ENCODE measurements at regions not wholly inside any gene's neighbourhood (a gene's known extent, or its start where the extent isn't known, plus 50 kb on each side); places are given as distances from the start of the nearest gene placed in this dataset.
A peak's percentile ranks its signal among the peaks of the same experiment; 100 is the strongest.

DNA sequence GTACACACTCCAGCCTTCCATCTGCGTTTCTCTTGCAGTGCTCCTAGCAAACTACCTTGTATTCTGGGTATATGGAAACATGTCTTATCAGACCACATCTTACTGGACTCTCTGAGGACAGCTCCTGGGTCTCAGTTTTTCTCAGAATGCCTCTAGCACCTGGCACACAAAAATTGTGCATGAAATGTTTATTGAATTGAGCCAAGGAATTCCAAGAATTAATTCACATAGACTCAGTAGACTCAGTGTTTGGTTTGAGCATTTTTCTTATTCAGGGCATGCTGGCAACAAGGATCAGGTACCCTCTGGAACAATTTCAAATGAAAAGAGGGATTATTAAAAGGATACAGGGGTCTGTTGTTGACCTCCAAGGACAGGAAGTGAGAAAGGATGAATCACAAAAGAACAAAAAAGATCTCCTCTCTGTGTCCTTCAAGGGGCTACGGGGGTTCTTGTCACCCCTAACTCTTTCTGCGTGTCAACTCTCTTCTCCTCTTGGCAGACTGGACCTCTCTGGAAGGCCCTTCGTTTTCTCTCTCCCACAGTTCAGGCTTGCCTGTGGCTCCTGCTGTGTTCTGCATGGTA, 270.0 kb upstream of the HES1 start:
- Histone ChIP-seq H3K9ac (ENCODE audit: low read length) (no peak overlapping the region), H3K27ac (ENCODE audit: low read depth, low read length) (no peak overlapping the region), H3K4me1 (ENCODE audit: control insufficient read depth, insufficient read depth, low read length) (peaks cover 22% of the 10 kb centered on the region), H3K27me3 (ENCODE audit: control insufficient read depth, insufficient read depth, low read length) (peaks cover 42% of the 10 kb centered on the region), H3K4me3 (ENCODE audit: low read depth, low read length) (no peak overlapping the region), H3K9me3 (ENCODE audit: control insufficient read depth, insufficient read depth, low read depth, low read length) (no peaks in the 10 kb centered on the region), H3K36me3 (ENCODE audit: control insufficient read depth, insufficient read depth, low read length) (no peaks in the 10 kb centered on the region)

DNA sequence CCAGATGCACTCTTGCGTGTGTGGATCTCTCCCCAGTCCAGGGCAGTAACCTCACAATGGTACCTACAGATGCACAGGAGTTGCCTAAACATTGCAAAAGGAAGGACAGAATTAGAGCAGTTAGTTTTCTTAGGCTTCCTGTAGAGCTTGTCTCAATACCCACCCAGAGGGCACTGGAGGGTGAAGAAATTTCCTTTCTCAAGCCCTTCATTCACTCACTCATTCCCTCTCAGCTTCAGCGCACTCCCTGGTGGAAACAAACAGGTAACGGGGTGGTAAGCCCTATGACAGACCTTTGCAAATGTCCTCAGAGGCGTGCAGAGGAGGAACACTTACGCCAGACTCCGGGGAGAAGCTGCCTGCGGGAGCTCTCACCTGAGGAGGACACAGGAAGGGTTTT, 267.4 kb upstream of the HES1 start:
- Histone ChIP-seq H3K9me3 (ENCODE audit: control insufficient read depth, insufficient read depth, low read depth, low read length) (no peaks in the 10 kb centered on the region), H3K4me3 (ENCODE audit: low read depth, low read length) (no peak overlapping the region), H3K27me3 (ENCODE audit: control insufficient read depth, insufficient read depth, low read length) (peaks cover 45% of the 10 kb centered on the region), H3K27ac (ENCODE audit: low read depth, low read length) (no peak overlapping the region), H3K9ac (ENCODE audit: low read length) (no peak overlapping the region), H3K4me1 (ENCODE audit: control insufficient read depth, insufficient read depth, low read length) (peaks cover 28% of the 10 kb centered on the region), H3K36me3 (ENCODE audit: control insufficient read depth, insufficient read depth, low read length) (no peaks in the 10 kb centered on the region)

DNA sequence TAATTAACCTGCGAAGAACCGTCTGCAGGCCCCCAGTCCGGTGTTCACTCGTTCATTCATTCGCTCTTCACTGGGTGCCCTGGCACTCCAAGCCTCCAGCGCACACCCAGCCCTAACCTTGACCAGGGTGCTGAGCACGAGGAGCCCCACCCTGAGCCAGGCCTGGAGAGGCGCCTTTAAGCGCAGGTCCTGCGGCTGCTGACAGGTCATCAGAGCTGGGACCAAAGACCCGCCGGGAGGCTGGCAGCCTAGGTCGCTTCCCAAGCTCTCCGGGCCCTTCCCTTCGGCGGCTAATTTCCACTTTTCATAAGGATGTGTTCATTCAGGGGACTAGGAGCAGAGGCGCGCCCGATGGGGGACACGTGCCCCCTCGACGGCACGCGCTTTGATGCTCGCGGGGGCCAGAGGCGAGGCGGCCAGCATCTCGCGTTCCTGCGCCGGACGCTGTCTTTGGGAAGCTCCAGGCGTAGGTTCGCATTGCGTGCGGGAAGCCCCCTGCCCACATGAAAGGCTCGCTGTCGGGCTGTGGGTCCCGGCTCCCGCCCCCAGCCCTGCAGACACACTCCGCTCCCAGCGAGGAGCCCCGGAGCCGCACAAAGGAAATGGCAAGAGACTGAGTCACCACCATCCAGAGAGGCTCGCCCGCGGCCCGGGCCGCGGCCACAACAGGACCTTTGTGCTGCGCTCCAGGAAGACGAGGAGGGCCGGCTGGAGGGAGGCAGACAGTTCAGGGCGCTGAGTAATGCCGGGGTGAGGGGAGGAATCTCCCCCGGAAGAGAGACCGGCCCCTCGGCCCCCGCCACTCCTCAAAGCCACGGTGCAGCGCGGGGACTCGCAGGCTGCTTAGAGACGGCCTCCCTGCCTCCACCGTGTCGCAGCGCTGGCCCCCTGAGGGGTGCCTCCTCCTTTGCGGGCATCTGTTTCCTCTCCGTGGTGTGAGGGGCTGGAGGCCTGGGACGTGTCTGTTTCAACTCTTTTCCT, 266.4 kb upstream of the HES1 start:
- no peaks in the 10 kb centered on the region for H3K36me3 ChIP-seq (ENCODE audit: control insufficient read depth, insufficient read depth, low read length)
- peak overlapping the region; percentile 51 for H3K9ac ChIP-seq (ENCODE audit: low read length)
- H3K27me3 ChIP-seq (ENCODE audit: control insufficient read depth, insufficient read depth, low read length) = peaks cover 45% of the 10 kb centered on the region
- peaks cover 28% of the 10 kb centered on the region for H3K4me1 ChIP-seq (ENCODE audit: control insufficient read depth, insufficient read depth, low read length)
- H3K27ac ChIP-seq (ENCODE audit: low read depth, low read length) = no peak overlapping the region
- H3K4me3 ChIP-seq (ENCODE audit: low read depth, low read length) = peak overlapping the region; percentile 21; the same call in 1 of the 2 replicates
- H3K9me3 ChIP-seq (ENCODE audit: control insufficient read depth, insufficient read depth, low read depth, low read length) = no peaks in the 10 kb centered on the region

DNA sequence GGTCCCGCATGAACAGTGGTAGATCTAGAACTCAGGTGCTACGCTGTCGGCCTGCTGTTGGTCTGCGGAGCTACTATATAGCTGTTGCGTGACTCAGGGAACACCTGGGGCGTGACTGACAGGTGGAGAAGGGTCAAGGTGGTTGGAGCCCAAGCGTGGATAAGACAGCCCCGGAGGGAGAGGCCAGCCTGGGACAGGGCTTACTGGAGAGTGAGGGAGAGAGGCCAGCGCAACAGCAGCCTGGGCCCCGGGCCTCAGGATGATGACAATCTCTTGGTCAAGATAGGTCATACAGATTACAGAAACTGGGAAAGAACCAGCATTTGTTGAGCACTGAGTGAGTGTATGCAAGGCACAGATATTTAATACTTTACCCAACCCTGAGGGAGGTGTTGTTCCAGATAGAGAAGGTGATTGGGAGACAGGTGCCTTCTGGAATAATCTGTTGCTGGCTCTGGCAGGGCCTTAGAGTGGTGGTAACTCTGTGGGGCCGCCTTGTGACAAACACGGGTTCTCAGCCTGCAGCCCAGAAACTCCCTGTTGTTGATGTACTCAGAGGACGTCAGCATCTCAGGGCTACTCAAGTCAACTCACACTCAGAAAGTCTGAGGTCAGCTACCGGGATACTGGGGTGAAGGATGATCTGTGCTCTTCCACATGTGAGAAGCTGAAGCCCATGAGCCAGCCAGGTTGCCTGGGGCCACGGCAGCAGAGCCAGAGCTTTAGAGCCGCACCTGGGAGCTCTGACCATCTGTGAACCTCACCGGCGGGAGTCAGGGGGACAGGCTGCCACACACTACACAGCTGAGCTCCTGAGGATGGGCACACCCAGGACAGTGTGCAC, 265.4 kb upstream of the HES1 start:
- no peaks in the 10 kb centered on the region for H3K36me3 ChIP-seq (ENCODE audit: control insufficient read depth, insufficient read depth, low read length)
- H3K9me3 ChIP-seq (ENCODE audit: control insufficient read depth, insufficient read depth, low read depth, low read length) = no peaks in the 10 kb centered on the region
- H3K9ac ChIP-seq (ENCODE audit: low read length) = peak overlapping the region; percentile 51
- peaks cover 45% of the 10 kb centered on the region for H3K27me3 ChIP-seq (ENCODE audit: control insufficient read depth, insufficient read depth, low read length)
- peaks cover 39% of the 10 kb centered on the region for H3K4me1 ChIP-seq (ENCODE audit: control insufficient read depth, insufficient read depth, low read length)
- no peak overlapping the region for H3K4me3 ChIP-seq (ENCODE audit: low read depth, low read length)
- H3K27ac ChIP-seq (ENCODE audit: low read depth, low read length) = no peak overlapping the region

DNA sequence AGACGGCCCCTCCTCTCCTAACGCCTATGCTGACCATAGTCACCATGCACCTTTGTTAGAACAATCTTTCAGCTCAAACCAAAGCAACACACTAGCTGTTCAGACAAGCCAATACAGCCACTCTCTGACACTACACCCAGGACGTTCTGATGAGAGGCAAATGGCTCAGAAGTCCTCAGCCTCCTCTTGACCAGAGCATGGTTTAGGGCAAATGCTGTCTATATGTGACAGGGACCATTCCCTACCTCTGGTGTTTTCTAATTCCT, 264.8 kb upstream of the HES1 start:
- Histone ChIP-seq H3K27me3 (ENCODE audit: control insufficient read depth, insufficient read depth, low read length) (peaks cover 45% of the 10 kb centered on the region), H3K36me3 (ENCODE audit: control insufficient read depth, insufficient read depth, low read length) (no peaks in the 10 kb centered on the region), H3K9me3 (ENCODE audit: control insufficient read depth, insufficient read depth, low read depth, low read length) (no peaks in the 10 kb centered on the region), H3K4me1 (ENCODE audit: control insufficient read depth, insufficient read depth, low read length) (peaks cover 40% of the 10 kb centered on the region), H3K27ac (ENCODE audit: low read depth, low read length) (no peak overlapping the region), H3K4me3 (ENCODE audit: low read depth, low read length) (no peak overlapping the region), H3K9ac (ENCODE audit: low read length) (no peak overlapping the region)

DNA sequence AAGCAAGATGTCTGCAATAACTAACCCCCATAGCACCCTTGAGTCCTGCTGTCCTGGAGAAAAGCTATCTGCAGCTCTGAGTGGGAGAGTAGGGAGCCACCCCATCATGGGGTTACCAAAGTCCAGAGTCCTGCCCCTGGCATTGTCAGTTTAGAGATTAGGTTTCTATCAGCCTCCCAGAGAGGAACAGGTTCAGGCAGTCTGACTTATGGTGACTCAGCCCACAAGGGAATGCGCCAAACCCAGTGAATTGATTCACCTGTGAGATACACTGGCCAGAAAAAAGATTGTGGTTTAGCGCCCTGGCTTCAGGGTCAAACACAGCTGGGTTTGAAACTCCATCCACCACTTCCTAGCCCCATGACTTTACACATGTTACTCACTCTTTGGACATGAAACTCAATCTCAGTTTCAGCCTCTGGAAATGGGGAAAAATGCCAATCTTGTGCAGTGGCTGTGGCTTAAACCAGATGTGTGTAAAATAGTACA, 263.6 kb upstream of the HES1 start:
- H3K4me1 ChIP-seq (ENCODE audit: control insufficient read depth, insufficient read depth, low read length) = peaks cover 40% of the 10 kb centered on the region
- H3K27ac ChIP-seq (ENCODE audit: low read depth, low read length) = no peak overlapping the region
- peaks cover 39% of the 10 kb centered on the region for H3K27me3 ChIP-seq (ENCODE audit: control insufficient read depth, insufficient read depth, low read length)
- H3K9me3 ChIP-seq (ENCODE audit: control insufficient read depth, insufficient read depth, low read depth, low read length) = no peaks in the 10 kb centered on the region
- no peak overlapping the region for H3K4me3 ChIP-seq (ENCODE audit: low read depth, low read length)
- H3K36me3 ChIP-seq (ENCODE audit: control insufficient read depth, insufficient read depth, low read length) = no peaks in the 10 kb centered on the region
- no peak overlapping the region for H3K9ac ChIP-seq (ENCODE audit: low read length)

DNA sequence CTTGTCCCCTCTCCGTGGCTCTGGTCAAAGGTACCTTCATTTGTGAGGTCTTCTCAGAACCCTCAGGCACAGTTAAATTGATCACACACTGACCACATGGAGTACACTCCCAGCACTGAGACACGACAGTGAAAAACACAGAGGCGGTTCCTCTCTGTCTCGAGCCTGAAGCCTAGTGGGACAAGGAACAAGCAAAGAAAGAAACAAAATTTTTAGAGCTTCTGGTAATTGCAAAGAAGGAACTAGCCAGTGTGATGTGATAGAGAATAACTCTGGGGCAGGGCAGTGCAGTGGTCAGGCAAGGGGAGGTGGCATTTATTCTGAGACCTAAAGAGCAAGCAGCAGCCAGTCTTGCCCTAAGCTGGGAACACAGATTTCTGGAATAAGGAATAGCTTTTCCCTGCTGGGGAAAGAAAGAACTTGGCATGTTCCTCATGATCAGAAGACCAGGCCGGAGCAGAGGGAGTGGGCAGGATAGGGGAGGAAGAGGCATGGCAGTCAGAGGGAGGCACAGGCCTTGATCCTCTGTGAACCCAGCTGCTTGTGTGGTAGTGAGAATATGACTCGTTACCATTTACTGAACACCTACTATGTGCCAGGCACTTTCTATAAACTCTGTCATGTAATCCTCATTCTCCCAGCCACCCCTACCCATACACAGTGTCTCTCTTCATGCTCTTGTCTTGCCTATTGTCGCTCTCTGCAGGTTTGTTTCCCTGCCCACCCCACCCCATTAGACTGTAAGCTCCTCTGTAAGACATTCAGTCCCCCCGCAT, 262.3 kb upstream of the HES1 start:
- Histone ChIP-seq H3K9ac (ENCODE audit: low read length) (no peak overlapping the region), H3K9me3 (ENCODE audit: control insufficient read depth, insufficient read depth, low read depth, low read length) (no peaks in the 10 kb centered on the region), H3K4me3 (ENCODE audit: low read depth, low read length) (no peak overlapping the region), H3K27me3 (ENCODE audit: control insufficient read depth, insufficient read depth, low read length) (peaks cover 26% of the 10 kb centered on the region), H3K4me1 (ENCODE audit: control insufficient read depth, insufficient read depth, low read length) (peaks cover 37% of the 10 kb centered on the region), H3K27ac (ENCODE audit: low read depth, low read length) (no peak overlapping the region), H3K36me3 (ENCODE audit: control insufficient read depth, insufficient read depth, low read length) (no peaks in the 10 kb centered on the region)

DNA sequence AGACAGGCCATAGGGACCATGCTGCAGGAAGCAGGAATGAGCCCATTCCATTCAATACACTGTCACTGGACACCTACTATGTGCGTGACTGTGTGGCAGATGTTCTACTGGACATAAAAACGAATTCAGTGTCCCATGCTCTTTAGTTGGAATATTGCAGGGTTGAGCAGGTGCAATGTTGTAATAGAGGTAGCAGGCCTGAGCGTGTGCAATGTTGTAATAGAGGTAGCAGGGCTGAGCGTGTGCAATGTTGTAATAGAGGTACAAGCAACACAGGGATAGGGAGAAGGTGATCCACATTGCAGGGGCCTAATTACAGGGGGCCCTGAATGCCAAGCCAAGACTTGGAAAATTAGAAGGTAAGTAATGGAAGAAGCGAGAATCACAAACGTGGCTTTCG, 261.4 kb upstream of the HES1 start:
- H3K27me3 ChIP-seq (ENCODE audit: control insufficient read depth, insufficient read depth, low read length) = peaks cover 17% of the 10 kb centered on the region
- H3K4me1 ChIP-seq (ENCODE audit: control insufficient read depth, insufficient read depth, low read length) = peaks cover 35% of the 10 kb centered on the region
- no peaks in the 10 kb centered on the region for H3K9me3 ChIP-seq (ENCODE audit: control insufficient read depth, insufficient read depth, low read depth, low read length)
- no peaks in the 10 kb centered on the region for H3K36me3 ChIP-seq (ENCODE audit: control insufficient read depth, insufficient read depth, low read length)
- H3K9ac ChIP-seq (ENCODE audit: low read length) = no peak overlapping the region
- H3K27ac ChIP-seq (ENCODE audit: low read depth, low read length) = no peak overlapping the region
- no peak overlapping the region for H3K4me3 ChIP-seq (ENCODE audit: low read depth, low read length)

DNA sequence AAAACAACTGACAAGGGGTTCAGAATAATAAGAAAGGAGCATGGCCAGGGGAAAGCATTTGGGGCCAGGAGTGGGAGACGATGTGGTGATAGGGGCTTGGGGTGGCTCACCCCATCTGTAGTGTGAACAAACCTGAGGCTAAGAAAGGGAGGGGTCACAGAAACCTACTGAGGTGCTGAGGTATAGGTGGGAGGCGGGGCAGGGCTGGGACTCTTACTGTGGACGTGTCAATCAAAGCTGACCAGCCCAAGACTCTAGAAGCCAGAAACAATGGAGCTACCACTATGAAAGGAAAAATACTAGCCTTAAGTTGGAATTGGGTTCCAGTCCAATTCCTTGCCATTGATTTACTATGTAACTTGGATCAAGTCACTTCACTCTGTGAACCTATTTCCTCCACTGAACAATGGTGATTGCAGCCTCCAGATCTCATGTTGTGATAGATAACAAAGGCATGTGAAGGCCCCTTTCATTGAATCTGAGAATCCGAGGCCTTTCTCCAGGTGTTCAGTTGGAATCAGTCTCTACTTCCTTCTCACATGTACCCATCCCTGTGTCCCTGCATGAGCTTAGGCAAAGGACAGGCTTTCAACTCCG, 260.9 kb upstream of the HES1 start:
- Histone ChIP-seq H3K4me1 (ENCODE audit: control insufficient read depth, insufficient read depth, low read length) (peaks cover 33% of the 10 kb centered on the region), H3K9me3 (ENCODE audit: control insufficient read depth, insufficient read depth, low read depth, low read length) (no peaks in the 10 kb centered on the region), H3K9ac (ENCODE audit: low read length) (no peak overlapping the region), H3K27ac (ENCODE audit: low read depth, low read length) (no peak overlapping the region), H3K4me3 (ENCODE audit: low read depth, low read length) (no peak overlapping the region), H3K27me3 (ENCODE audit: control insufficient read depth, insufficient read depth, low read length) (peaks cover 12% of the 10 kb centered on the region), H3K36me3 (ENCODE audit: control insufficient read depth, insufficient read depth, low read length) (no peaks in the 10 kb centered on the region)

DNA sequence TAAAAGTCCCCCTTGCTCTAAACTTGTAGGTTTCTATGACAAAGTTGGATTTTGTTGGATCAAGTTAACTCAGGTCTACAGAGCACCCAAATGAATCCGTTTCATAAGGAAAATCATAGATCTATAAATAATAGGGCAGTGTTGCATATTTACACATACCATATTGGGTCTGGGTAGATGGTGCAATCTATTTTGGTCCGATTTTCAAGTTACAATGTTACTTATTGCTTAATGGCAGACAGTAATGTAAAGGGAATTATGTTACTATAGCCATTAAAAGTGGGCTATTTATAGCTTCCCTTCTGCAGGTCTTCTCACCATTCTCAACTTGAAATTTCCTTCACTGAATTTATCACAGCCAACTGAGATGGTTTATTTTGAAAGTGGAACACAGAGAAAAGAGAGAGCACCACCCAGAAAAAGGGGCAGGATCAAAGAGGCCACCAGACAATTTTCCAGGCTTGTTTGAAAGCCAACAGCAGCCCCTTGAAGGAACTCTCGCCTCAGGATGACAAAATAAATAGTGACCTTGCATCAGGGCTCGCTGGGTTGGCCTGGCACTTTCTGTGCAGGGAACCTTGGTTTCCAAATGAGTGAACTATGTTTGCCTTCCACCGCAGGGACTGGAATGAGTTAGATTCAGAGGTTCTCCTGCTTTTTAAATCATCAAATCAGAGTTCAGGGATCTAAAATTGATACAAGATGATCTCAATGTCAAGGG, 260.2 kb upstream of the HES1 start:
- H3K9ac ChIP-seq (ENCODE audit: low read length) = no peak overlapping the region
- peaks cover 28% of the 10 kb centered on the region for H3K4me1 ChIP-seq (ENCODE audit: control insufficient read depth, insufficient read depth, low read length)
- H3K27ac ChIP-seq (ENCODE audit: low read depth, low read length) = no peak overlapping the region
- H3K36me3 ChIP-seq (ENCODE audit: control insufficient read depth, insufficient read depth, low read length) = no peaks in the 10 kb centered on the region
- H3K4me3 ChIP-seq (ENCODE audit: low read depth, low read length) = no peak overlapping the region
- peaks cover 5% of the 10 kb centered on the region for H3K27me3 ChIP-seq (ENCODE audit: control insufficient read depth, insufficient read depth, low read length)
- no peaks in the 10 kb centered on the region for H3K9me3 ChIP-seq (ENCODE audit: control insufficient read depth, insufficient read depth, low read depth, low read length)
